ENCODE measurements at regions not wholly inside any gene's neighbourhood (a gene's known extent, or its start where the extent isn't known, plus 50 kb on each side); places are given as distances from the start of the nearest gene placed in this dataset.

GRCh38 chr9:86751956-86752355 lies 195.3 kb downstream of the GAS1 start:
- Histone ChIP-seq H3K79me2 (replicated peaks; ENCODE audit: insufficient read depth, low read length) (no peaks in the 10 kb centered on the region), H2AFZ (ENCODE audit: low read depth, low read length) (no peak overlapping the region), H3K27me3 (ENCODE audit: insufficient read depth, low read depth, low read length) (no peaks in the 10 kb centered on the region), H3K4me3 (ENCODE audit: low read length) (no peak overlapping the region), H3K4me2 (ENCODE audit: low read length) (no peak overlapping the region), H3K9me2 (ENCODE audit: insufficient read depth, low read length) (no peaks in the 10 kb centered on the region), H3K36me3 (ENCODE audit: insufficient read depth, low read length) (no peaks in the 10 kb centered on the region), H4K20me1 (ENCODE audit: insufficient read depth) (no peaks in the 10 kb centered on the region), H3K9ac (ENCODE audit: low read length) (no peak overlapping the region), H3K9me3 (ENCODE audit: low read length) (no peaks in the 10 kb centered on the region), H3K27ac (ENCODE audit: low read length) (no peak overlapping the region), H3F3A (ENCODE audit: insufficient read depth, low read length, poor library complexity, severe bottlenecking) (no peaks in the 10 kb centered on the region)
- TF ChIP-seq TAF1 (IDR thresholded peaks at IDR 0.05; ENCODE audit: low read depth) (no peak), RAD21 (conservative IDR thresholded peaks at IDR 0.05) (no peak), REST (IDR thresholded peaks at IDR 0.05; ENCODE audit: borderline replicate concordance) (no peak), SMC3 (conservative IDR thresholded peaks at IDR 0.05; ENCODE audit: poor library complexity) (no peak)

DNA sequence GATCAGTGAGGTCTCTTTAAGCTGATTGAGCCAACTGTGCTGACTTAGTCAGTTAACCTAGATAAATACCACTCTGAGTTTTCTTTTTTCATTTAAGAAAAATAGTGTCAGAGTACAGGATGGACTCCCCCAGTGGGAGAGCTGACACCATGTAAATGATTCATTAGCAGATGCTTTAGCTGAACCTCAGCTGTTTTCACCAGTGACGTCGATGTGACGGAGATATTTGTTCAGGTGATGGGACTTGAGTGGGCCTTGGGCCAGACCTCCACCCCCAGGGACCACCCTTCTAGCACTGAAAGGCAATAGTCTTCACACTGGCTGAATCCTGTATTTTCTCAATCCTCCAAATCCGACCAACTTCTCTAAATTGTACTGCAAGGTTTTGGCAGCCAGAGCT lies 196.1 kb downstream of the GAS1 start:
- H3K4me2 ChIP-seq (ENCODE audit: low read length) = no peak overlapping the region
- no peak overlapping the region for H2AFZ ChIP-seq (ENCODE audit: low read depth, low read length)
- no peaks in the 10 kb centered on the region for H3K9me3 ChIP-seq (ENCODE audit: low read length)
- no peaks in the 10 kb centered on the region for H4K20me1 ChIP-seq (ENCODE audit: insufficient read depth)
- no peaks in the 10 kb centered on the region for H3K27me3 ChIP-seq (ENCODE audit: insufficient read depth, low read depth, low read length)
- H3F3A ChIP-seq (ENCODE audit: insufficient read depth, low read length, poor library complexity, severe bottlenecking) = no peaks in the 10 kb centered on the region
- no peaks in the 10 kb centered on the region for H3K36me3 ChIP-seq (ENCODE audit: insufficient read depth, low read length)
- H3K27ac ChIP-seq (ENCODE audit: low read length) = no peak overlapping the region
- H3K9me2 ChIP-seq (ENCODE audit: insufficient read depth, low read length) = no peaks in the 10 kb centered on the region
- no peak overlapping the region for H3K4me3 ChIP-seq (ENCODE audit: low read length)
- H3K9ac ChIP-seq (ENCODE audit: low read length) = no peak overlapping the region
- no peak for TF ChIP-seq SMC3 (conservative IDR thresholded peaks at IDR 0.05; ENCODE audit: poor library complexity)
- no peak for TF ChIP-seq TAF1 (IDR thresholded peaks at IDR 0.05; ENCODE audit: low read depth)
- TF ChIP-seq MXI1 (conservative IDR thresholded peaks at IDR 0.05; ENCODE audit: poor library complexity, severe bottlenecking) = no peak
- no peak for TF ChIP-seq POLR2AphosphoS5 (IDR thresholded peaks at IDR 0.05)
- TF ChIP-seq REST (IDR thresholded peaks at IDR 0.05; ENCODE audit: borderline replicate concordance) = no peak
- no peak for TF ChIP-seq EZH2 (IDR thresholded peaks at IDR 0.05; ENCODE audit: borderline replicate concordance, insufficient read depth, low read length, poor library complexity, severe bottlenecking)
- TF ChIP-seq CTCF (IDR thresholded peaks at IDR 0.05; ENCODE audit: poor library complexity, severe bottlenecking) = no peak
- TF ChIP-seq RAD21 (conservative IDR thresholded peaks at IDR 0.05) = no peak
- TF ChIP-seq EP300 (conservative IDR thresholded peaks at IDR 0.05; ENCODE audit: poor library complexity, severe bottlenecking) = no peak
- H3K79me2 ChIP-seq (replicated peaks; ENCODE audit: insufficient read depth, low read length) = no peaks in the 10 kb centered on the region

Data from neural cell (in vitro differentiated cells).